ENCODE measurements at regions not wholly inside any gene's neighbourhood (a gene's known extent, or its start where the extent isn't known, plus 50 kb on each side); places are given as distances from the start of the nearest gene placed in this dataset.

DNA sequence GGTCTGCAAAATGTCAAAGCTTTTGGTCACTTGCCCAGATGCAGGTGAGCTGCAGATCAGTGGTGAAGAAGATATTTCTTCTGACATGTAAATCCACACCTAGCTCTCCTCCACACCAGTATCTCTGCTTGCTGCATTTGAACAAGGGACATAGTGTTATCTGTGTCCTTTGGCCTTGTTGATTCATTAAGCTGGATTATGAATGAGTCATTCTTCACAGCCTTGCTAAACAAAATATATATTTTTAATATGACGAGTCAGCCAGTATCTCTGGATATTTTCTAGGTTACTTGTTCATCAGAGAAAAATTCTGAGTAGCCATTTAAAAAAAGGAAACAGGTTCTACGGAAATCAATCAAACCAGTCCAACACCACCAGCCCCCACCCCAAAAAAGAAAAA lies 190.6 kb upstream of the ADAMTS9 start:
- Histone ChIP-seq H3K36me3 (ENCODE audit: control insufficient read depth in 5 of 5, insufficient read depth in 5 of 5, low read length in 5 of 5) (peaks cover 0 to 5% (median 0%) of the 10 kb centered on the region in 5 donors), H3K27me3 (ENCODE audit: control insufficient read depth in 5 of 5, insufficient read depth in 4 of 5, low read length in 5 of 5) (no peaks in the 10 kb centered on the region), H3K4me1 (ENCODE audit: control insufficient read depth in 5 of 5, insufficient read depth in 5 of 5, low read length in 5 of 5) (no peaks in the 10 kb centered on the region), H3K9ac (ENCODE audit: low read length in 5 of 5) (no peak overlapping the region), H3K27ac (ENCODE audit: low read depth, low read length) (no peak overlapping the region), H3K4me3 (ENCODE audit: low read depth in 1 of 5, low read length in 5 of 5) (no peak overlapping the region), H3K9me3 (ENCODE audit: control insufficient read depth in 5 of 5, low read length in 5 of 5) (peaks cover 0 to 2% (median 0%) of the 10 kb centered on the region in 5 donors)

DNA sequence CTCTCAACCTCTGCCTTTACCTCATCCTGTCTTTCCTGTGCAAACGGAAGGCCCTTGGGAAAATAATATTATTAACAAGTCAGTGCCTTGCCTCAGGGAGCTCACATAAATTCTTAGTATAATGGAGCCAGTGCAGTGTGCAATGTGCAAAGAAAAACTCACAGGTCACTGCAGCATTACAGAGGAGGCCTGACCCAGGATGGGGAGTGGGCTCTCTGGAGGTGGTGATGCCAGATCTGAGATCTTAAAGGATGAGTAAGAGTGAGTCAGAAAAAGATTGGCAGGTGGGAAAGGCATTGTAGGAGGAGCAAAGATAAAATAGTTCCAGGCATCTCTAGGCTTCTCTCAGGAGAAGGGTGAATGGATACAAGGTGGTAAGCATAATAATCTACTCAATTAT lies 185.6 kb upstream of the ADAMTS9 start:
- H3K4me1 ChIP-seq (ENCODE audit: control insufficient read depth in 5 of 5, insufficient read depth in 5 of 5, low read length in 5 of 5): no peaks in the 10 kb centered on the region
- no peak overlapping the region for H3K27ac ChIP-seq (ENCODE audit: low read depth, low read length)
- H3K36me3 ChIP-seq (ENCODE audit: control insufficient read depth in 5 of 5, insufficient read depth in 5 of 5, low read length in 5 of 5): peaks cover 0 to 5% (median 0%) of the 10 kb centered on the region in 5 donors
- H3K4me3 ChIP-seq (ENCODE audit: low read depth in 1 of 5, low read length in 5 of 5): no peak overlapping the region
- no peaks in the 10 kb centered on the region for H3K27me3 ChIP-seq (ENCODE audit: control insufficient read depth in 5 of 5, insufficient read depth in 4 of 5, low read length in 5 of 5)
- peaks cover 0 to 13% (median 5%) of the 10 kb centered on the region in 5 donors for H3K9me3 ChIP-seq (ENCODE audit: control insufficient read depth in 5 of 5, low read length in 5 of 5)
- no peak overlapping the region for H3K9ac ChIP-seq (ENCODE audit: low read length in 5 of 5)

DNA sequence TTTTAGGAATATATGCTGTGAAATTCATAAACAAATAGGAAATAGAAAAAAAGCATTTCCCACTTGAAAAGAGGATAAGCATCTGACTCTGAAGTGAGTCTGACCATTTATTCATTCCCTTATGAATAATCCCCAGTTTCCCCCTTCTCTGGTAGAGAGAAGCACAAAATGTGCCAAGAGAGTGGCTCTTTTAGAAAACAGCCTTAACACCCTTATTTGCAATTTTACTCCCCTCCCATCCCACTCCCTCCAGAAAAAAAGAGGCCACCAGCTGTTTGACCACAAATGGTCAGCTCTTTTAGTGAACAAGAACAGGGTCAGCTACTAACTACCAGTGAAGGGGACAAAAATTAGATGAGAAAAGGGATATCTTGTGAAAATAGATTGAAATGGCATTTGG lies 184.5 kb upstream of the ADAMTS9 start:
- no peak overlapping the region for H3K9ac ChIP-seq (ENCODE audit: low read length in 5 of 5)
- no peak overlapping the region for H3K27ac ChIP-seq (ENCODE audit: low read depth, low read length)
- H3K36me3 ChIP-seq (ENCODE audit: control insufficient read depth in 5 of 5, insufficient read depth in 5 of 5, low read length in 5 of 5): peaks cover 0 to 9% (median 0%) of the 10 kb centered on the region in 5 donors
- H3K9me3 ChIP-seq (ENCODE audit: control insufficient read depth in 5 of 5, low read length in 5 of 5): peaks cover 0 to 13% (median 5%) of the 10 kb centered on the region in 5 donors
- H3K27me3 ChIP-seq (ENCODE audit: control insufficient read depth in 5 of 5, insufficient read depth in 4 of 5, low read length in 5 of 5): no peaks in the 10 kb centered on the region
- no peaks in the 10 kb centered on the region for H3K4me1 ChIP-seq (ENCODE audit: control insufficient read depth in 5 of 5, insufficient read depth in 5 of 5, low read length in 5 of 5)
- no peak overlapping the region for H3K4me3 ChIP-seq (ENCODE audit: low read depth in 1 of 5, low read length in 5 of 5)

DNA sequence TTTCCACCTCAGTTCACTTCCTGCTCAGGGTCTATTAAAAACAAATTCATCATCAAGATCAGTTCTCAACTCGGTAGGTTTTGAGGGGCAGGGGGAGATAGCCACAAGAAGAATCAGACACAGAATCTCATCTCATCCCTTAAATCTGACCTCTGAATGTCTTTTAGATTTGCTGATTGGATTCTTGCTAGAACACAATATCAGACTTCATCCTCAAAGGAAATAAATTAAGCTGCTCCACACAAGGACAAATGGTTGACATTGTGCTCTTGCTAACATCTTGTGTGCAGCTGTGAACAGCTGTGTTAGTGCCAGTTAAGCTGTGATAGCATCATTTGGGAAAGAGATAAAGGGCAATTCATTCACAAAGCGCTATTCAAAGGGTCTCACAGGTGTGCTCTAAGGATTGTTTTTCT lies 184.0 kb upstream of the ADAMTS9 start:
- Histone ChIP-seq H3K36me3 (ENCODE audit: control insufficient read depth in 5 of 5, insufficient read depth in 5 of 5, low read length in 5 of 5) (peaks cover 0 to 9% (median 0%) of the 10 kb centered on the region in 5 donors), H3K9ac (ENCODE audit: low read length in 5 of 5) (no peak overlapping the region), H3K27me3 (ENCODE audit: control insufficient read depth in 5 of 5, insufficient read depth in 4 of 5, low read length in 5 of 5) (no peaks in the 10 kb centered on the region), H3K9me3 (ENCODE audit: control insufficient read depth in 5 of 5, low read length in 5 of 5) (peaks cover 0 to 13% (median 5%) of the 10 kb centered on the region in 5 donors), H3K4me3 (ENCODE audit: low read depth in 1 of 5, low read length in 5 of 5) (no peak overlapping the region), H3K27ac (ENCODE audit: low read depth, low read length) (no peak overlapping the region), H3K4me1 (ENCODE audit: control insufficient read depth in 5 of 5, insufficient read depth in 5 of 5, low read length in 5 of 5) (no peaks in the 10 kb centered on the region)

DNA sequence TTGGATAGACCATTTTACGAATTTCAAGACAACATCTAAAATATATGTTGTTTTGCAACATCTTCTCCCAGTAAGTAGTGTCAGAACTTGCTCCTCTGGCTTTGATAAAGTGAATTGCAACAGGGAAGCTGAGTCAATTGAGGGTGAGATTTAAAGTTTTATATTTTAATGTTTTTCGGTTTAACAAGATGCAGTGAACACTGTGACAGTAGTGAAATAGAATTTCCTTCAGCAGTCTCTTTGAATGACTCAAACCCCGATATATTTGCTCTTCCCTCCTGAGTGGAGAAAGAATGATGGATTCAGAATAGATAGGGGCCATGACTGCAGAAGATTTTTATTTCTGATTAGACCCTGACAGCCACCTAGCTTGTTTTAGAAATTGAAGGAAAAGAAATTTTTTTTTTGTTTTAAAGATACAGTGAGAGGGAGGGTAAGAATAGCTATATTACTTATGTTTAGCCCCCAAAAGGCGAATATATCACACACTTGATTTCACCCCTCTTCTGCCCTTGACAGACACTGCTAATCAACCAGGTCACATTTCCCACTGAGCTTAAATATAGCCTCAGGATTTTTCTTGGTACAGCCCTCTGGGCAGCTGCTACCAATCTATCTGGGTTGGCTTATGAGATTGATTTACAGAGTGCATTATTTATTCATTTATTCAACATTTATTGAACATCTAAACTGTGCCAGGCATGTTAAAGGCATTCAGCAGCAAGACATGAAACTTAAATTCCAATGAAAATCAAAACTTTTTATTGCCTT lies 183.3 kb upstream of the ADAMTS9 start:
- H3K4me1 ChIP-seq (ENCODE audit: control insufficient read depth in 5 of 5, insufficient read depth in 5 of 5, low read length in 5 of 5): peaks cover 0 to under 1% (median 0%) of the 10 kb centered on the region in 5 donors
- peaks cover 0 to 9% (median 0%) of the 10 kb centered on the region in 5 donors for H3K36me3 ChIP-seq (ENCODE audit: control insufficient read depth in 5 of 5, insufficient read depth in 5 of 5, low read length in 5 of 5)
- peaks cover 0 to 13% (median 5%) of the 10 kb centered on the region in 5 donors for H3K9me3 ChIP-seq (ENCODE audit: control insufficient read depth in 5 of 5, low read length in 5 of 5)
- no peak overlapping the region for H3K27ac ChIP-seq (ENCODE audit: low read depth, low read length)
- H3K27me3 ChIP-seq (ENCODE audit: control insufficient read depth in 5 of 5, insufficient read depth in 4 of 5, low read length in 5 of 5): no peaks in the 10 kb centered on the region
- no peak overlapping the region for H3K4me3 ChIP-seq (ENCODE audit: low read depth in 1 of 5, low read length in 5 of 5)
- H3K9ac ChIP-seq (ENCODE audit: low read length in 5 of 5): no peak overlapping the region

DNA sequence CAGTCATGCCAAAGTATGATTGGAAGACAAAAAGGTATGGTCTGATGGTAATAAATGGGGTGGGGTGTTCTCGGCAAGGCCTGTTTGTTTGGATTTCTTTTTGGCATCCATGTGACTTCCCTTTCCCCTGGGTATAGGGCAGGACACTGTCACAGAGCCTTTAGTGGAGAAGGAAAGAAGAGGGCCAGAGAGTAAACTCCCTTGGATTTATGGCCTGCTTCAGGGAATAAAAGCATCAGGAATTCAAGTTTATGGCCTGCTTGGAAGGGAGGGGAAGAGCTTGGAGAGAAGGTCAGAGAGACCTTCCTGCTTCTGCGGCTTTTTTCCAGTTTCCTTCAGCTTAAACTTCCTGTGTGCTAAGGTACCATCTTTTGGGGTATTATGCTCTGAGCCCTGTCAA lies 179.4 kb upstream of the ADAMTS9 start:
- Histone ChIP-seq H3K36me3 (ENCODE audit: control insufficient read depth in 5 of 5, insufficient read depth in 5 of 5, low read length in 5 of 5) (peaks cover 0 to 9% (median 0%) of the 10 kb centered on the region in 5 donors), H3K4me1 (ENCODE audit: control insufficient read depth in 5 of 5, insufficient read depth in 5 of 5, low read length in 5 of 5) (peaks cover 0 to 7% (median 0%) of the 10 kb centered on the region in 5 donors), H3K9me3 (ENCODE audit: control insufficient read depth in 5 of 5, low read length in 5 of 5) (peaks cover 0 to 13% (median 5%) of the 10 kb centered on the region in 5 donors), H3K27ac (ENCODE audit: low read depth, low read length) (no peak overlapping the region), H3K4me3 (ENCODE audit: low read depth in 1 of 5, low read length in 5 of 5) (no peak overlapping the region), H3K27me3 (ENCODE audit: control insufficient read depth in 5 of 5, insufficient read depth in 4 of 5, low read length in 5 of 5) (no peaks in the 10 kb centered on the region), H3K9ac (ENCODE audit: low read length in 5 of 5) (no peak overlapping the region)

DNA sequence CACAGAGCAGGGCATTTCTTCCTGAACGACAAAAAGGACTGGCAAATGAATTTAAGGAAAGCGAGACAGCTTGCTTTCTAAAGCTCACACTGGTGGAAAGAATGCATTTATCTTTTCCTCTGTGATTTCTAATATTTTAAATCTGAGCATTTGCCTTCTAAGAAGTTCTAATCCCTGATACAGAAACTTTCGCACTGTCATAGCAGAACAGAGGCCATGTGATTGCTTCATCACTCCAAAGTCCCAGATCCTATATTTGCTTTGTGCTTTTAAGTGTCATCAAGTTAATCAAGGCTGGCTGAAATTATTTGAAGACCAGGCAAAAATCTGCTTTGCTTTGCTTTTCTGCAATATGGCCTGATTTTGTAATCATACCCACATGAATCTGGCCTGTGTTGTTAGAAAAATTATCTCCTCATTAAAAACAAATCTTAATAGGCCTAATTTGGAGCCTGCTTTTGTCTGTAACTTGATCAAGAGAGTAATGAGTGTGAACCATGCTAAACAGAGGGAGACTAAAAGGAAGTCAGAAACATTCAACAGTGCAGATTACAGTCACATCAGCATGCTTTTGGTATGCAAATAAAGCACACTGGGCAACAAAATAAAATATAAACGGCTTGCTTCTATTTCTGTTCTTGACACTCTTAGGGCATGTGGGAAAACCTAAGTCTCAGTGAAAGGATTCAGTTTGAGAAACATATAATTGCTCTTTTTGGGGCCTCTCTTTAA lies 178.2 kb upstream of the ADAMTS9 start:
- peaks cover 0 to 13% (median 5%) of the 10 kb centered on the region in 5 donors for H3K9me3 ChIP-seq (ENCODE audit: control insufficient read depth in 5 of 5, low read length in 5 of 5)
- H3K36me3 ChIP-seq (ENCODE audit: control insufficient read depth in 5 of 5, insufficient read depth in 5 of 5, low read length in 5 of 5): peaks cover 0 to 9% (median 0%) of the 10 kb centered on the region in 5 donors
- no peaks in the 10 kb centered on the region for H3K27me3 ChIP-seq (ENCODE audit: control insufficient read depth in 5 of 5, insufficient read depth in 4 of 5, low read length in 5 of 5)
- peak overlapping the region in 1 of 5 donors; percentile 7 for H3K9ac ChIP-seq (ENCODE audit: low read length in 5 of 5)
- peaks cover 0 to 17% (median 3%) of the 10 kb centered on the region in 5 donors for H3K4me1 ChIP-seq (ENCODE audit: control insufficient read depth in 5 of 5, insufficient read depth in 5 of 5, low read length in 5 of 5)
- no peak overlapping the region for H3K27ac ChIP-seq (ENCODE audit: low read depth, low read length)
- H3K4me3 ChIP-seq (ENCODE audit: low read depth in 1 of 5, low read length in 5 of 5): no peak overlapping the region

DNA sequence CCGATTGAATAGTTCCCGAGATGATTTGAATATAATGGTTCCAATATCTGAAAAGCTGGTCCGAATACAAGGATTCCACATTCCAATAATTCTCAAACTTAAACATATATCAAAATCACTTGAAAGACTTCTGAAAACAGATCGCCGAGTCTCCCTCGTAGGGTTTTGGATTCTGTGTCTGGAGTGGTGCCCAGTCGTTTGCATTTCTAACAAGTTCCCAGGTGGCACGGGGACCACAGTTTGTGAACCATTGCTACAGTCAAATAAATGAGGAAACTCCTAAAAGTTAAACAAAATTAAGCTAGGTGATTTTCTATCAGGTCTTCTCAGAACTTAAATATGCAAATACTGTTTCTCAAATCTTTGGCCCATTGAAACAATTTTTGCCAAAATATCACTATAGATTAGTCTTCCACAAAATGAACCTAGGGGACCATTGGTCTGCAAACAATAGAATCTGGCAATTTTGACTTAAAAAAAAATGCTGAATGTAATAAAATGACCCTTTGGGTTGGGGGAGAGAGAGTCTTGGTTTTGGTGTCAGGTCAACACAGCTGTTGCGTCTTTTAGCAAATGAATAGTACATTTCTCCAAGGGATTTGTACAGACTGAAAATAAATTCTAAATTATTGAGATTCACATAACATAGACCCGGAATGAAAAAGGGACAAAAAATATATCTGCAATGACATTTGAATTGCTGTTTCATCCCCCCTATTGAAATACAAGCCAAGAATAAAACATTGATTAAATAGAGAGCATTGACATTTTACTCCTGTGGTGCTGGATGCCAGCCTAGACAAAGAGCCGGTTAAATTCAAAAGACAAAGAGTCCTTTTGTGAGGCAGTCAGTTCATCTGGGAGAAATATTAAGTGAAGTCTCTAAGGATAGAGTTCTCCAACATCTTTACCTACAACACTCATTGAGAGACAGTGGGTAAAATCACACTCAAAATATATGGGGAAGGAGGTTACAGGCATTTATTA lies 175.7 kb upstream of the ADAMTS9 start:
- no peaks in the 10 kb centered on the region for H3K9me3 ChIP-seq (ENCODE audit: control insufficient read depth in 5 of 5, low read length in 5 of 5)
- H3K27ac ChIP-seq (ENCODE audit: low read depth, low read length): no peak overlapping the region
- peaks cover 0 to 17% (median 3%) of the 10 kb centered on the region in 5 donors for H3K4me1 ChIP-seq (ENCODE audit: control insufficient read depth in 5 of 5, insufficient read depth in 5 of 5, low read length in 5 of 5)
- H3K27me3 ChIP-seq (ENCODE audit: control insufficient read depth in 5 of 5, insufficient read depth in 4 of 5, low read length in 5 of 5): no peaks in the 10 kb centered on the region
- peaks cover 0 to 3% (median 0%) of the 10 kb centered on the region in 5 donors for H3K36me3 ChIP-seq (ENCODE audit: control insufficient read depth in 5 of 5, insufficient read depth in 5 of 5, low read length in 5 of 5)
- H3K4me3 ChIP-seq (ENCODE audit: low read depth in 1 of 5, low read length in 5 of 5): no peak overlapping the region
- no peak overlapping the region for H3K9ac ChIP-seq (ENCODE audit: low read length in 5 of 5)

DNA sequence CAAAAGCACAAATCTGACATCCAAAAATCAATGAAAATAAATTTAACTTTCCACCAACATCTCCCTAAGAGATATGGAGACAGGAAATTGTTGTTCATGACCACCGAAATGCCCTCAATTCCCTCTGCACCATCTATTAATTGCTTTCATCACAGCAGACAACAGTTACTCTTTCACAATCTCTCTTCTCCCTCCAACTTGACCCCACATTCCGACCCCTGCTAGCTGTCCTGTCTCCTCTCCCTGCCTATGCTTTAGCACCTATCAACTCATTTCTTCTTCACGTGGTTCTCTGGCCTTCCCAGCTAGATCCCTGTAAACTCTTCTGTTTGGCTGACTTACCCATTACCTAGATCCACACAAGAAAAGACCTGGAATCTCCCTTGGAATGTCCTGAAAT lies 173.9 kb upstream of the ADAMTS9 start:
- Histone ChIP-seq H3K27ac (ENCODE audit: low read depth, low read length) (no peak overlapping the region), H3K9me3 (ENCODE audit: control insufficient read depth in 5 of 5, low read length in 5 of 5) (no peaks in the 10 kb centered on the region), H3K4me1 (ENCODE audit: control insufficient read depth in 5 of 5, insufficient read depth in 5 of 5, low read length in 5 of 5) (peaks cover 0 to 17% (median 3%) of the 10 kb centered on the region in 5 donors), H3K4me3 (ENCODE audit: low read depth in 1 of 5, low read length in 5 of 5) (no peak overlapping the region), H3K36me3 (ENCODE audit: control insufficient read depth in 5 of 5, insufficient read depth in 5 of 5, low read length in 5 of 5) (no peaks in the 10 kb centered on the region), H3K9ac (ENCODE audit: low read length in 5 of 5) (no peak overlapping the region), H3K27me3 (ENCODE audit: control insufficient read depth in 5 of 5, insufficient read depth in 4 of 5, low read length in 5 of 5) (no peaks in the 10 kb centered on the region)

Measured in subcutaneous abdominal adipose tissue (tissue), 5 donors.